Kidney epithelial cell (primary cell): ENCODE measurements at regions not wholly inside any gene's neighbourhood (a gene's known extent, or its start where the extent isn't known, plus 50 kb on each side); places are given as distances from the start of the nearest gene placed in this dataset.

Experiments
- DNase-seq: peaks from one replicate; pipeline ENCODE4 v3.0.0-alpha.2; 2010; ENCODE audit warnings: low read depth
- H3K27me3 ChIP-seq: 2 replicates; pipeline ENCODE4 v1.6.0; 2011; ENCODE audit warnings: low read length; ENCODE audit not compliant: control insufficient read depth, insufficient read depth
- H3K36me3 ChIP-seq: 2 replicates; pipeline ENCODE4 v1.5.1; 2011; ENCODE audit warnings: low read length; ENCODE audit not compliant: control insufficient read depth, insufficient read depth
- H3K4me3 ChIP-seq: 2 replicates; pipeline ENCODE4 v1.5.1; 2011; ENCODE audit warnings: low read depth, mild to moderate bottlenecking, control low read depth, low read length
- CTCF ChIP-seq: IDR thresholded peaks from 2 replicates; pipeline ENCODE4 v1.5.1; 2011; ENCODE audit warnings: mild to moderate bottlenecking, moderate library complexity, low read length, control low read depth, inconsistent platforms; ENCODE audit not compliant: insufficient read depth, poor library complexity, severe bottlenecking

- TF ChIP-seq CTCF, result no peak
- no peak overlapping the region for H3K4me3 ChIP-seq
- no peaks in the 10 kb centered on the region for H3K27me3 ChIP-seq
- DNase-seq, result no peak
- no peaks in the 10 kb centered on the region for H3K36me3 ChIP-seq
Observed at GRCh38 chr1:170853867-170854266, 81.5 kb upstream of the MROH9 start.

GRCh38 chr1:170854677-170855076 lies 80.7 kb upstream of the MROH9 start:
- DNase-seq, result no peak
- no peak overlapping the region for H3K4me3 ChIP-seq
- no peaks in the 10 kb centered on the region for H3K36me3 ChIP-seq
- TF ChIP-seq CTCF, result no peak
- H3K27me3 ChIP-seq, result no peaks in the 10 kb centered on the region

- H3K36me3 ChIP-seq, result no peaks in the 10 kb centered on the region
- no peak for TF ChIP-seq CTCF
- no peak overlapping the region for H3K4me3 ChIP-seq
- H3K27me3 ChIP-seq, result no peaks in the 10 kb centered on the region
- DNase-seq, result no peak
Observed at GRCh38 chr1:170856455-170856854, 78.9 kb upstream of the MROH9 start.

- Histone ChIP-seq H3K27me3 (no peaks in the 10 kb centered on the region), H3K4me3 (no peak overlapping the region), H3K36me3 (no peaks in the 10 kb centered on the region)
- no peak for DNase-seq
- TF ChIP-seq CTCF, result no peak
Observed at GRCh38 chr1:170857955-170858354, 77.4 kb upstream of the MROH9 start.

- H3K4me3 ChIP-seq, result no peak overlapping the region
- no peaks in the 10 kb centered on the region for H3K36me3 ChIP-seq
- TF ChIP-seq CTCF, result no peak
- no peaks in the 10 kb centered on the region for H3K27me3 ChIP-seq
- DNase-seq, result no peak
Observed at GRCh38 chr1:170863621-170864020, 71.7 kb upstream of the MROH9 start.

- Histone ChIP-seq H3K27me3 (no peaks in the 10 kb centered on the region), H3K36me3 (no peaks in the 10 kb centered on the region), H3K4me3 (no peak overlapping the region)
- DNase-seq, result no peak
- TF ChIP-seq CTCF, result no peak
Observed at GRCh38 chr1:170864238-170864637, 71.1 kb upstream of the MROH9 start.
